Effector memory CD8-positive, alpha-beta T cell (primary cell): ENCODE measurements at regions not wholly inside any gene's neighbourhood (a gene's known extent, or its start where the extent isn't known, plus 50 kb on each side); places are given as distances from the start of the nearest gene placed in this dataset.

ENCODE experiments used
- ATAC-seq: fragments of 150-1000 bp; cut with Tn5 transposase; replicated peaks from 2 replicates; pipeline ENCODE4 v1.10.0; 2021; ENCODE audit warnings: mild to moderate bottlenecking, moderate library complexity
- DNase-seq, 3 experiments: peaks; one replicate each; pipeline ENCODE4 v3.0.0; 2021
- H3K27ac Mint-ChIP-seq, 2 donors: one replicate each; pipeline ENCODE4 v1.8.0; 2022; ENCODE audit warnings: mild to moderate bottlenecking in 2 of 2, mixed read lengths in 2 of 2, moderate library complexity in 2 of 2
- H3K27me3 Mint-ChIP-seq, 2 donors: one replicate each; pipeline ENCODE4 v1.8.0; 2022; ENCODE audit warnings: mixed read lengths in 2 of 2
- H3K36me3 Mint-ChIP-seq: one replicate; pipeline ENCODE4 v1.8.0; 2022; ENCODE audit warnings: mild to moderate bottlenecking, moderate library complexity, mixed read lengths; ENCODE audit not compliant: insufficient read depth
- H3K4me1 Mint-ChIP-seq, 2 donors: one replicate each; pipeline ENCODE4 v1.8.0; 2022; ENCODE audit warnings: low read depth in 2 of 2, mixed read lengths in 2 of 2
- H3K4me3 Mint-ChIP-seq, 2 donors: one replicate each; pipeline ENCODE4 v1.8.0; 2022; ENCODE audit warnings: mild to moderate bottlenecking in 2 of 2, mixed read lengths in 2 of 2, moderate library complexity in 2 of 2
- H3K9me3 Mint-ChIP-seq, 2 donors: one replicate each; pipeline ENCODE4 v1.8.0; 2022; ENCODE audit warnings: mixed read lengths in 2 of 2

DNA sequence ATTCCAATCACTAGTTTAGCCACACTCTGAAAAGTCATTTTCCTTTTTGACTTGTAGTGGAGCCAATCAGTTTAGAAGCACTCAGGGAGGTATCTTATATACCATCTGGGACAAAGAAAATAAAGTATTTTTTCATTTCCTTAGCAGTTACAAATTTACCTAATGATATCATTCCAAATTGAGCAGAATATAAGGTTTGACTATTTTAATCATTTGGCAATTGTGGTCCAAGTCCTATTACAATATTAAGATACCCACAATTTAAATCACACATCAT is 170.6 kb downstream of the LTN1 start:
- ATAC-seq = no peak
- H3K4me1 Mint-ChIP-seq = peaks cover 10 to 44% of the 10 kb centered on the region in 2 donors

DNA sequence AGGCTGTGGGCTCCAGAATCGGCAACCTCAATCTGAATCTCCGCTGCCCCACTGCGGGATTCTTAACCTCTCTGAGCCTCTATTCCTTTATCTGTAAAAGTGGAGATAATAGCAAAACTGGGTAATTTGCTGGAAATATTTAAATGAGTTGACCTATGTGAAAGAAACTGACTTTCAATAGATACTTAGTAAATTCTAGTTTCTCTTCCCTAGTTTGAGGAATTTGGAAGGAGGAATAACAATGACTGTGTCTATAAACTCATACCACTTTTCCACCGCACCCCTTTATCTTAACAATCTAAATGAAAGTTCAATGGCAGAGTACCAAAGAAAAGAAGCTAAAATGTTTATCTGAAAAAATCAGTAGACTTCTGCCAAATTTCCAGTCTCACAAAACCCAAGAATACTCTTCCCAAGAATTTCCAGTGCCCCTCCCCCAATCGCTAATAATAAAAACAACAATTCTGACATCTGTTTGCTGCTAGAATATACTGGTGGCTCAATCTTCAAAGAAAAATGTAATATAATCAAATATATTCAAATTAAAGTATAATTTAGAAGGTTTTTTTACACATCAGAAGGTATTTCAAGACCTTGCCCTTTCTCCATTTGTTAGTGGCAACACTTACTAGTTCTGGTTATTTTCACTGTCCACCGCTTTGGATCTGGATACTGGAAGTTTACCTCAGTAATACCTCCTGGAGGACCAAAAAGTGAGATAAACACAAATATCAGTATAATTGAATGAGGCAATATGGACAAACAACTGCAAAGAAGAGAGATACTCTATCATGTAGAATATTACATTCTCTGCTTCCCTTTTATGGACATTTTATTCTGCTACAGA is 171.2 kb downstream of the LTN1 start:
- Mint-ChIP-seq H3K27ac (no peak overlapping the region), H3K36me3 (peaks cover 20% of the 10 kb centered on the region), H3K9me3 (no peaks in the 10 kb centered on the region), H3K4me3 (no peak overlapping the region), H3K27me3 (no peaks in the 10 kb centered on the region), H3K4me1 (peaks cover 7 to 40% of the 10 kb centered on the region in 2 donors)
- DNase-seq (no peak), ATAC-seq (no peak)

More for the DNA sequence above, 170.6 kb downstream of the LTN1 start:
- H3K27ac Mint-ChIP-seq = no peak overlapping the region
- no peaks in the 10 kb centered on the region for H3K27me3 Mint-ChIP-seq
- peaks cover 20% of the 10 kb centered on the region for H3K36me3 Mint-ChIP-seq
- H3K4me3 Mint-ChIP-seq = no peak overlapping the region
- DNase-seq = no peak
- H3K9me3 Mint-ChIP-seq = no peaks in the 10 kb centered on the region

GRCh38 chr21:28818663-28819278 is 173.9 kb downstream of the LTN1 start:
- DNase-seq = no peak
- no peaks in the 10 kb centered on the region for H3K27me3 Mint-ChIP-seq
- ATAC-seq = no peak
- H3K36me3 Mint-ChIP-seq = peaks cover 23% of the 10 kb centered on the region
- no peak overlapping the region for H3K4me3 Mint-ChIP-seq
- H3K9me3 Mint-ChIP-seq = no peaks in the 10 kb centered on the region
- peak overlapping the region in 1 of 2 donors; percentile 56 for H3K27ac Mint-ChIP-seq
- H3K4me1 Mint-ChIP-seq = peaks cover 2 to 24% of the 10 kb centered on the region in 2 donors

GRCh38 chr21:28817871-28818270 is 174.8 kb downstream of the LTN1 start:
- H3K27me3 Mint-ChIP-seq = no peaks in the 10 kb centered on the region
- DNase-seq = no peak
- peak overlapping the region; percentile 5 to 56 for H3K27ac Mint-ChIP-seq
- ATAC-seq = no peak
- H3K4me1 Mint-ChIP-seq = peaks cover 4 to 34% of the 10 kb centered on the region in 2 donors
- H3K36me3 Mint-ChIP-seq = peaks cover 23% of the 10 kb centered on the region
- no peak overlapping the region for H3K4me3 Mint-ChIP-seq
- H3K9me3 Mint-ChIP-seq = no peaks in the 10 kb centered on the region

DNA sequence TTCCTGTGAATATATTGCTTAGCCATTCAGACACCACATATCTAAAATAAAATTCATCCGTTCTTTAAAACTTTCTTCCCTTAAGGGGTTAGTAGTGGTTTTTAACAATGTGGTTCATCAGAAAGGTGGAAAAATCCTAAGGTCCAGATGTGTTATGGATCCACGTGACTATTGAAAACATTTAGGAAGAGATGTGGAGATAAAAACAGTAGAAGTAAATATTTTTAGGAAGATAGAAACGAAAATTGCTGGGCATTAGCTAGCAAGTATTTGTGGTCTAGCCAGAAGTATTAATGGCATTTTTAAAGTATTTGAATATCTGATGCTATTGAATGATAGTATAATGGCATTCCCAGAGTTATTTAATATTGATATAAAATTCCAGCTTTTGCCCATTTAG is 180.8 kb downstream of the LTN1 start:
- peaks cover 6 to 37% of the 10 kb centered on the region in 2 donors for H3K4me1 Mint-ChIP-seq
- no peak overlapping the region for H3K27ac Mint-ChIP-seq
- H3K27me3 Mint-ChIP-seq = no peaks in the 10 kb centered on the region
- H3K4me3 Mint-ChIP-seq = no peak overlapping the region
- peaks cover 3% of the 10 kb centered on the region for H3K36me3 Mint-ChIP-seq
- no peaks in the 10 kb centered on the region for H3K9me3 Mint-ChIP-seq
- DNase-seq = no peak
- no peak for ATAC-seq

- Mint-ChIP-seq H3K9me3 (no peaks in the 10 kb centered on the region), H3K4me1 (peaks cover 9 to 38% of the 10 kb centered on the region in 2 donors), H3K4me3 (no peak overlapping the region), H3K27me3 (no peaks in the 10 kb centered on the region), H3K27ac (no peak overlapping the region), H3K36me3 (peaks cover 3% of the 10 kb centered on the region)
- no peak for ATAC-seq
- no peak for DNase-seq
These were observed 181.7 kb downstream of the LTN1 start for GRCh38 chr21:28810826-28811524.

DNA sequence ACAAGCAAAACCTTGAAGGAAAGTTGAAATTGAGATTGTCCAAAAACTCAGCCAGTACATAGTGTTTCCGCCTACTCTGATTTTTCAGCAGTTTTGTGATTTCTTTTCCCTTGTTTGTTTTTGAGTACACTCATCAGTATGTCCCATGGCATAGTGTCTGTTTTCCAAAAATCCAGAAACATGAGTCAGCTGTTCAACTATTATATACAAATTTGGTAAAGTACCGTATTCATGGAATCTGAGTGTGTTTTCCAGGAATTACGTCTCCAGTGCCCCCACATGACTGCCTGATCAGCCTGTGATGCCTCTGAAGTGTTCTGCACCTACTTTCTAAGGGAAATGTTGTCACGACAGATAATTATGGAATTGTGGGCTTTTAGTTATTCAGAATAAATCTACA is 186.8 kb downstream of the LTN1 start:
- Mint-ChIP-seq H3K27me3 (no peaks in the 10 kb centered on the region), H3K36me3 (no peaks in the 10 kb centered on the region), H3K4me3 (no peak overlapping the region), H3K27ac (no peak overlapping the region), H3K9me3 (no peaks in the 10 kb centered on the region), H3K4me1 (peaks cover 9 to 34% of the 10 kb centered on the region in 2 donors)
- DNase-seq (no peak), ATAC-seq (no peak)

- no peak for ATAC-seq
- Mint-ChIP-seq H3K27ac (peak overlapping the region in 1 of 2 donors; percentile 30), H3K27me3 (no peaks in the 10 kb centered on the region), H3K9me3 (no peaks in the 10 kb centered on the region), H3K36me3 (no peaks in the 10 kb centered on the region), H3K4me1 (peaks cover 8 to 31% of the 10 kb centered on the region in 2 donors), H3K4me3 (no peak overlapping the region)
- DNase-seq = no peak
These were observed 188.5 kb downstream of the LTN1 start for GRCh38 chr21:28804089-28804670.

- no peaks in the 10 kb centered on the region for H3K36me3 Mint-ChIP-seq
- DNase-seq (no peak), ATAC-seq (no peak)
- peak overlapping the region in 1 of 2 donors; percentile 34 for H3K4me3 Mint-ChIP-seq
- peak overlapping the region; percentile 62 to 83 for H3K27ac Mint-ChIP-seq
- H3K4me1 Mint-ChIP-seq = peaks cover 8 to 27% of the 10 kb centered on the region in 2 donors
- H3K9me3 Mint-ChIP-seq = no peaks in the 10 kb centered on the region
- no peaks in the 10 kb centered on the region for H3K27me3 Mint-ChIP-seq
These were observed 190.8 kb downstream of the LTN1 start for GRCh38 chr21:28801906-28802305.

DNA sequence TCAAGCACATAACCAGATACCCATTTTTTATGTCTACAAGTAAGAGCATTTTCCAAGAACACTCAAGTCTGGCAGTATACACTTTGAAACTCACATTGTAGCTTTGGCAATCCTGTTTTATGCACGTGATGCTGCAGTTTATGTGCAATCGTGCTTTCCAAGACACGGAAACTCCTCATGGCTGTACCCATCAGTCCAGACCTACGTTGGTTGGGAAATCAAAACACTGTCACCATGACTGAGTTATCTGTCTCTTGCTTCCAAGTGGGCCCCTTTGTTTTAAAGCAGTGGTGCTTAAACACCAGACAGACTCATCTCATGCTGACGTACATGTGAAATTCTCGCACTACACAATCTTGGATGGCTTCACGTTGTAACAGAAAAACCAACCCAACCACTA is 192.8 kb downstream of the LTN1 start:
- DNase-seq (no peak), ATAC-seq (no peak)
- Mint-ChIP-seq H3K4me1 (peaks cover 6 to 23% of the 10 kb centered on the region in 2 donors), H3K4me3 (no peak overlapping the region), H3K27me3 (no peaks in the 10 kb centered on the region), H3K27ac (no peak overlapping the region), H3K36me3 (no peaks in the 10 kb centered on the region), H3K9me3 (no peaks in the 10 kb centered on the region)

DNA sequence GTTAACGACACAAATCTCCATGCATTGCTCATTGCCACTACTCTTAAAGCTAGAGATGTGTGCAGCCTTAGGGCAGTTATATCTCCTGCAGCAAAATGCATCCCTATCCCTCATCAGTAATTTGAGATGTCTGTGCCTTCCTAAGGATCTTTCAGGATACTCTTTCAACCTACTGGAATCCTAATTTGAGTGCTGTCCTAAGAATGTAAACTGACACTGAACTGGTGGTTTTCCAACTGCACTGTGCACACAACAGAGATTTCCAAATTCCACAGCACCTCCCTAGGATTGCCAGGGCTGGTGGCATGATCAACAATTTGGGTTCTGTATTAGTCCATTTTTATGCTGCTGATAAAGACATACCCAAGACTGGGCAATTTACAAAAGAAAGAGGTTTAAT is 193.9 kb downstream of the LTN1 start:
- ATAC-seq (no peak), DNase-seq (no peak)
- no peaks in the 10 kb centered on the region for H3K9me3 Mint-ChIP-seq
- no peaks in the 10 kb centered on the region for H3K36me3 Mint-ChIP-seq
- H3K4me1 Mint-ChIP-seq = peaks cover 6 to 21% of the 10 kb centered on the region in 2 donors
- H3K27ac Mint-ChIP-seq = no peak overlapping the region
- no peak overlapping the region for H3K4me3 Mint-ChIP-seq
- no peaks in the 10 kb centered on the region for H3K27me3 Mint-ChIP-seq

DNA sequence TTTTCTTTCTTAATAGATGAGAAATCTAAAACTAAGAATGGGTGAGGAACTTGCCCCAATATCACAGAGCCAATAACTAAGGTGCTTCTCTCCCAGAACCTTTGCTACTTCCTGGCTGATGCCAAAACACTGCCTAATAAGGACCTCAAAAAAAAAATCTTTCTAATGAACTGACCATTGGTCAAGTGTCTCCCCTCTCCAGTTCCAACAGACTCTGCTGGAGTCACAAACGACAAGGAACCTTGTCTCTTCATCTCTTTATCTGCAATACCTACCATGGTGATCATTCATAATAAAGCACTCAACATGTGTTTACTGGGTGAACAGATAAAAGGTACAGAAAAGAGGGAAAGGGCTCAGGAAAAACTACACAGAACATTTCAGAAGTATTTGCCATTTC is 197.4 kb downstream of the LTN1 start:
- Mint-ChIP-seq H3K9me3 (no peaks in the 10 kb centered on the region), H3K27me3 (no peaks in the 10 kb centered on the region), H3K4me3 (no peak overlapping the region), H3K36me3 (no peaks in the 10 kb centered on the region), H3K27ac (peak overlapping the region in 1 of 2 donors; percentile 4), H3K4me1 (peaks cover 19 to 31% of the 10 kb centered on the region in 2 donors)
- DNase-seq (no peak), ATAC-seq (no peak)

GRCh38 chr21:28794371-28794851 is 198.3 kb downstream of the LTN1 start:
- DNase-seq (no peak), ATAC-seq (no peak)
- H3K27me3 Mint-ChIP-seq = no peaks in the 10 kb centered on the region
- H3K27ac Mint-ChIP-seq = peak overlapping the region in 1 of 2 donors; percentile 64
- H3K36me3 Mint-ChIP-seq = no peaks in the 10 kb centered on the region
- H3K4me3 Mint-ChIP-seq = no peak overlapping the region
- peaks cover 20 to 31% of the 10 kb centered on the region in 2 donors for H3K4me1 Mint-ChIP-seq
- H3K9me3 Mint-ChIP-seq = no peaks in the 10 kb centered on the region
